GM21447 (cell line): ENCODE measurements at regions not wholly inside any gene's neighbourhood (a gene's known extent, or its start where the extent isn't known, plus 50 kb on each side); places are given as distances from the start of the nearest gene placed in this dataset.

Source experiments
- ATAC-seq: cut with Tn5 transposase; IDR thresholded peaks from one replicate; pipeline ENCODE4 v1.9.1; 2021; ENCODE audit not compliant: unreplicated experiment

DNA sequence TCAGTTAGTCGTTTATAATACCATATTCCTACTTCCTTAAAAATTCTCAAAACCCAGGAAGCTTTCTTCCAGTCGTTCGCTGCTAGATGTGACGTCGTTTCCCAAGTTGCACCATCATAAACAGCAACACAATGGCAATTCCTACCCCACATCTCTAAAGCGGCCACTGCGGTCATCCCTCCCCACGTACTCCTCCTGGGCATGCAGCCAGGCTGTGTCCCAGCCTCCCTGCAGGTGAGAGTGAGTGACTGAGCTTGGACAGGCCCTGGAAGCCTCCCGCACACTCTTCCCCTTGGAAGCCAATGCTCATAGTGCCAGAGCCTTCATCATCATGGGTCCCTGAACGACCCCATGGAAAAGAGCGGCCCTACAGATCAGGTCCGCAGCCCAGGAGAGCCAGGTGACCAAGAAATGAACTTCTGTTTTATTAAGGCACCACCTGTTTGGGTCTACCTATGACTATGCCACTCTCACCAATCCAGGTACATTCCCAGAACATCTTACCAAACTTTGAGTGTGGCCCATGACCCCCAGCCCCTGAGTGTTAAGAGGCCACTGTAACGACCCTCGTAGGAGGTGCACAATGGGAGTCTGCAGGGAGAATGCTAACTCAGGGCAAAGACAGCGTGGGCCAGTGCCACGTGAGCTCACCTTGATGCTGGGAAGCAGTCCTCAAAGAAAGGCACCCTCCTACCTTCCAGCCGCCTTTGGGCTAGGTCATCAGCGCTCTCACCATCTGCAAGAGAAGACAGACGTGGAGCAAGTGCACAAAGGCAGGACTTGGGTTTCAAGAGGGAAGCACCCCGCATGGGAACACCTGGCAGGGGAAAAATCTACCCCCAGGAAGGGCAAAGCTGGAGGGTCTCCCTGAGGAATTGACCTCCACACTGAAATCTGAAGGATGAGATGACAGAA, 74.7 kb upstream of the RAB6C start:
- ATAC-seq, result no peak

- no peak for ATAC-seq
These were observed 73.8 kb upstream of the RAB6C start for GRCh38 chr2:129905664-129906081.

DNA sequence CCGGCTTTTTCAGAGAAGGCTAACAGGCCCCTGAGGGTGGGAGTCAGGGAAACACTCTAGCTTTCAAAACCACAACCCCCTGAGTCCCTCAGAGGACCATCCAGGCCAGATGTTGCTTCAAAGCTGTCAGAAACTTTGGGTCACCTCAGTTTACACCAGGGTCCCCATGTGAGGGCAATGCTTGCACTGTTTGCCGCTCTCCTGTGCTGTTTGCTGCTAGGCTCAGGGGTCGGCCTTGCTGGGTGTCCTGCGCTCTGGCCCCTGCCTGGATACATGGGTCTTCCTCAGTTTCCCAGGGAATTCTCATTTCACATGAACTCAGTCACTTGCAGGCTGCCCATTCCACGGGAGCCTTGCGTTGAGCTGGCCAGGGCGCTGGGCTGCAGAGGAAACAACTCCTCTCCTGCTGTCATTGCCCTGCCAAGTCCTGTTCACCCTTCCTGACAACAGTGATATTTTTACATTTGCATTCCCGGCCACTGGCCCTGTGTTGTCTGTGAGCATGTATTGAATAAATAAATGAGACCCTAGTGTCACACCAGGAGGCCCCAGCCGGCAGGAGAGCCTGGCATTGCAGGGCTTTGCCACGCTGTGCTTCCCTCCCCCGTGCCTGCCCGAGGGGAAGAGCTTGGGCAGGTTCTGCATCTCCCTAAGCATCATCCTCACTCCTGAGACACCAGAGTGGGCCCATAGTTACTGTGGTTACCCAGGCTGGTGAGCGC, 73.2 kb upstream of the RAB6C start:
- no peak for ATAC-seq

- no peak for ATAC-seq
These were observed 72.6 kb upstream of the RAB6C start for GRCh38 chr2:129906861-129907235.

DNA sequence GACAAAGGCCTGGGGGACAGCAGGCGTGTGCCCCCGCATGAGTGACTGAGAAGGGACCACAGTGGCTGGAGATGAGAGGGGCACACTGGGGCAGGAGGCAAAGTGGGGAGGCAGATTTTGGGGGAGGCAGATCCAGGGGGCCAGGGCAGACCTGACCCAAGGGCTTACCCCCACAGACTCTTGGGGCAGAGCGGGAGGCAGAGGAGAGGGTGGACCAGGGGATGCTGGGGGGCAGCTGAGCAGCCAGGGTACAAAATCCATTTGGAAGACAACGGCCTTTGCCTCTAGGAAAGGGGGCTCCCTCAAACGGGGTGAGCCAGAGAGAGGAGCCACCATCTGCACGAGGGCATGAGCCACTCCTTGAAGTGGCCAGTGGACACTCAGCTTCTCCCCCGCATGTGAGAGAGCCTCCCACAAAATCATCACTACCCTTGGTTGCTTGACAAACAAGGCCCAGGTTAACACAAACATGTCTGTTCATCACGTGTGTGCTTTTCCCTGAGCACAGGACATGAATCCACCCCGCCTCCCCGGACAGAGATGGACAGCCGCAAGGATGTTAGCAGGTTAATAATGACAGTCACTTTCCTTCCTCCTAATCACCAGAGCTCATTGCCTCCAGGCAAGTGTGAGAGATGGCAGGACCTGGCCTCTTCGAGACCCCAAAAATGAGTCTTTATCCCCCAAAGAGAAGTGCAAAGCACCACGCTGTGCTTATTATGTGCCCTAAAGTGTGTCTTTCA, 72.0 kb upstream of the RAB6C start:
- no peak for ATAC-seq

DNA sequence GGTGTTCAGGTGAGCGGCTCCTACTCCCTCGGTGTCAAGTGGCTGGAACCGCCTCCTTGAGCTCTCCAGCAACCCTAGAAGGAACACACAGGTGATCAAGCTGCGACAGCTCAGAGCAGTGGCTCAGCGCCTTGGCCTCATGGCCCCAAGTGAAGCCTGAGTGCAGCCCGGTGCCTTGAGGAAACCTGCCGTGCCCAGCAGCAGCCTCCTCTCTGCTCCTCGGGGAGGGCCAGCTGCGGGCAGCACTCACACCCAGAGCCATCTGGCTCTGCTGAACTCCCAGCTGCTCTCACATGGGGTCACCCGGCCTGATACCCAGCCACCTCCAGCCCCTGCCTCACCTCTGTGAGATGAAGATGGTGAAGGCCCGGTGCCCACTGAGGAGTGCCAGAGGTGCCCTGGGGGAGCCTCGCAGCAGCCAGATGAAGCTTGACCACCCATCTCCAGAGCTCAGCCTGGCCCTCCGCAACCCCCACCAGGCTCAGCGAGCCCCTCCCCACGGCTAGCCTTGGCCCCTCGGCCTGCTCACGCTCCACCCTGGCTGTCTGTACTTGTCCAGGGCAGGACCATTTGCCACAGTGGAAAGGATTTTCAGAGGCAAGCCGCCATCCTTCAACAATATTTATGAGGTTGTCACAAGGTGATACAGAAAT, 70.6 kb upstream of the RAB6C start:
- ATAC-seq, result no peak

- no peak for ATAC-seq
These were observed 69.6 kb upstream of the RAB6C start for GRCh38 chr2:129909651-129910418.

DNA sequence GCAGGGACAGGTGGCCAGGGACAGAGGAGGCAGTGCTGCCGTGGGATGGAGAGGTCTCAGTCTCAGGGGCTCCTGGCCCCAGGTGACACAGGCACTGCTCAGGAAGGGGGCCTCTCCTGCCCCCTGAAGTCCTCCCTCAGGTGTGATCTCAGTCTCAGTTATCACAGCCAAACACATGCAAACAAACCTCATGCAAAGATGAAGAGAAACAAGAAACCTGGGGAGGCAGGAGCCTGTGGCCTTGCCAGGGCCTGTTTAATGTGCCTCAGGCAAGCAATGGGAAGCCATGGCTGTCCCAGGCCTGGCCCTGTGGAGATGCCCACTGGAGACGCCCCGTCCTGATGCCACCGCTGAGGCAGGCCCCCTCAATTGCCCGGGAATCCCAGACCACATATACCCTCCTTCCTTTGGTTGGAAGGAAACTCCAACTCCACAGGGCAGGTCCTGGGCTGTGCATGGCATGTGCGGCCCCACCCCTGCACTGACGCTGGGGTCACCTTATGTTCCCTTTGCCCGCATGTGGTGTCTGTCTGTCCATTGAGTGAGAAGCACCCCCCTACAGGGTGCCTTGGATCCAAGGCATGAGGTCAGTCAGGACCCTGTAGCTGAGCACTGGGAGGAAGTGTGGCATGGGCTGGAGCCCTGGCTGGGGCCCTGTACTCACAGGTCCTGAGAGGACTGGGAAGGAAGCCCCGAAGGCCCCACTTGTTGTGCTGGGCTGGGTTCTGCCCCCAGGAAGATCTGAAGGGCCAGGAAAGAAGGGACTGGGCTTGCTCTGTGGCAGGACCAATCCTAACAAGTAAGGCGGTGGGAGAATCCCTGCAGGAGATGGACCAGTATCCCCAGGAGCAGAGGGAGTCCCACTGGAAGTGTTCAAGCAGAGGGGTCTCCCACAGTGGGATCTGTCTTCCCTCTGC, 68.8 kb upstream of the RAB6C start:
- ATAC-seq, result no peak

DNA sequence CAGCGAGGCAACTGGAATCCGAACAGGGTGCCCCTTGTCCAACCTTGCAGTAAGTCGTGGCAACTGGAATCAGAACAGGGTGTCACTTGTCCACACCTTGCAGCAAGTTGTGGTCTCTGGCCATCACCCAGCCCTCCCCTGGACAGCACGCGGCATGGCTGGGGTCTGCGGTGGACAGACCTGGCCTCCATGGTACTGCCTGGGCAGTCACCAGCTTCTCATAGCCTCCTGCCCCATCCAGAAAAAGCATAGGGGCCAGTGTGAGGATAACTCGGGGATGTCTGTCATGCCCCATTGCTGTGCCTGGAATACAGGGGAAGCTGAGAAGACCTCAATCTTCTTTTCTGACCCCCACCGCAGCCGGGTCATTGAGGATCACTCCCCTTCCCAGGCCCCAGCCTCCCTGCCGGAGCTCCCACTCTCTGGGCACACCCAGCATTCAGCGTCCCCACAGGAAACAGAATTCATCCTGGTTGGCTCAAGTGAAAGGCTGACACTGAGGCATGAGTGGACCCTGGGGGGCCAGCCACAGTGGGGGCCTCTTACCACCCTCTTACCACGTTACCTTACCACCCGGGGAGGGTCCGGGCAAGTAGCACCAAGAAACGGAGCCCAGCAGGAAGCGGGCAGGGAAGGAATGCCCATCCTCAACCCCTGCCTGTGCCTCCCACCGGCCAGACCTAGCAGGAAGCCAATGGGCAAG, 68.0 kb upstream of the RAB6C start:
- no peak for ATAC-seq

- no peak for ATAC-seq
These were observed 67.2 kb upstream of the RAB6C start for GRCh38 chr2:129912066-129912820.

- no peak for ATAC-seq
These were observed 66.4 kb upstream of the RAB6C start for GRCh38 chr2:129912871-129913694.

DNA sequence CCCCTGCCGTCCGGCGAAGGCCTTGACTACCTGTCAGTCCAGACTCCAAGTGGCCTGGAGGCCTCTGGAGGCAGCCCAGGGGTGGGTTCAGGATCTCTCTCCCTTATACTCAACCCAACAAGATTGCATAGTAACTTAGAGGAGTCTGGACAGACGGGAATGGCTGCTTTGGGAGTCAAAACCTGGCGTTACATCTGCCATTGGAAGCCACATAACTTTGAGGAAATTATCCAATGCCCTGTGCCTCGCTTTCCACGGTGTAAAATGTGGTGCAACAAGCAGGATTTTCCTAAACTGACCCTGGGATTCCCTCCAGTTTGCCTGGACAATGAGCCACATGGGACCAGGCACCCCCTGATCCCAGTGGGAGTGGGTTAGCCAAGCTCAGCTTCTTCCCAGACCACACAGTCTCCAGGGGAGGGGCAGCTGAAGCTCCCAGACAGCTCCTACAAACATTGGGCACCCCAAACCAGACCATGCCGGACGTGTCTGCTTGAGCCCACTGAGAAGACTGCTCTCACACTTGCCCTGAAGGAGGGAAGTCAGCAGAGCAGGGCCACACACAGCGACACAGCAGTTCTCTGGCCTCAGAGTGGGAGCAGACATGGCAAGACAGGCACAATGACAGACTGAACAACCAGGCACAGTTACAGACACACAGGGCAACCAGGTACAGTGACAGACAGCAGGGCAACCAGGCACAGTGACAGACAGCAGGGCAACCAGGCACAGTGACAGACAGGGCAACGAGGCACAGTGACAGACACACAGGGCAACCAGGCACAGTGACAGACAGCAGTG, 65.6 kb upstream of the RAB6C start:
- ATAC-seq, result no peak

- ATAC-seq, result no peak
These were observed 64.7 kb upstream of the RAB6C start for GRCh38 chr2:129914538-129915302.

GRCh38 chr2:129915303-129915840, 64.1 kb upstream of the RAB6C start:
- ATAC-seq, result no peak

GRCh38 chr2:129918604-129919003, 60.9 kb upstream of the RAB6C start:
- ATAC-seq, result no peak
